CD4-positive, alpha-beta T cell (primary cell): ENCODE measurements at regions not wholly inside any gene's neighbourhood (a gene's known extent, or its start where the extent isn't known, plus 50 kb on each side); places are given as distances from the start of the nearest gene placed in this dataset.
"Not testable (repeated sequence)": the region's sequence is repeated elsewhere in the genome, so short reads cannot be mapped to it uniquely, and the experiment has no call there.

Experiments used
- ATAC-seq: fragments of 200-7000 bp; cut with Tn5 transposase; one replicate; pipeline ENCODE4 v1.10.0; 2022; ENCODE audit warnings: mild to moderate bottlenecking; ENCODE audit not compliant: poor library complexity
- CTCF ChIA-PET: fragments of 350-600 bp; sonication (Branson Sonifier 250); formaldehyde crosslinking; loops from one replicate; lab custom pipeline; 2021; ENCODE audit warnings: antibody characterized with exemption, inconsistent platforms; lab: Charles Lee
- POLR2A ChIA-PET: fragments of 350-600 bp; sonication (Branson Sonifier 250); formaldehyde crosslinking; loops from one replicate; lab custom pipeline; 2021; ENCODE audit warnings: antibody characterized with exemption, inconsistent platforms; lab: Charles Lee
- DNase-seq, 14 experiments: peaks; one replicate each; pipeline ENCODE4 v3.0.0-alpha.2; 2013 to 2020; ENCODE audit warnings: mixed read lengths in 2 of 14
- H3K27ac ChIP-seq, 2 donors: one replicate each; pipeline versions ENCODE4 v1.5.1 to v1.7.0; 2013; ENCODE audit warnings: low read length in 2 of 2, low read depth in 1 of 2, mild to moderate bottlenecking in 1 of 2
- H3K27me3 ChIP-seq, 2 experiments: 1 replicate in 1 of 2; 2 replicates in 1 of 2; pipeline versions ENCODE4 v1.6.1 to v1.7.0; 2013; ENCODE audit warnings: low read length in 2 of 2, control low read depth in 1 of 2, mild to moderate bottlenecking in 1 of 2, moderate library complexity in 1 of 2; ENCODE audit not compliant: insufficient read depth in 2 of 2, control insufficient read depth in 1 of 2
- H3K36me3 ChIP-seq: one replicate; pipeline ENCODE4 v1.6.1; 2013; ENCODE audit warnings: low read length, control low read depth; ENCODE audit not compliant: insufficient read depth
- H3K4me1 ChIP-seq: one replicate; pipeline ENCODE4 v1.6.1; 2013; ENCODE audit warnings: low read length, control low read depth; ENCODE audit not compliant: insufficient read depth
- H3K4me3 ChIP-seq: one replicate; pipeline ENCODE4 v1.5.1; 2013; ENCODE audit warnings: mild to moderate bottlenecking, low read length, moderate library complexity
- H3K9me3 ChIP-seq, 2 experiments: 1 replicate in 1 of 2; 2 replicates in 1 of 2; pipeline versions ENCODE4 v1.6.1 to v1.7.0; 2013; ENCODE audit warnings: low read length in 2 of 2, mild to moderate bottlenecking in 2 of 2, control low read depth in 1 of 2, moderate library complexity in 1 of 2; ENCODE audit not compliant: control insufficient read depth in 1 of 2, insufficient read depth in 1 of 2
- H3K27ac Mint-ChIP-seq: one replicate; pipeline ENCODE4 v1.8.0; 2020; ENCODE audit warnings: mixed read lengths
- H3K27me3 Mint-ChIP-seq: one replicate; pipeline ENCODE4 v1.8.0; 2021; ENCODE audit warnings: mixed read lengths
- H3K36me3 Mint-ChIP-seq: one replicate; pipeline ENCODE4 v1.8.0; 2021; ENCODE audit warnings: low read depth, mixed read lengths
- H3K4me1 Mint-ChIP-seq: one replicate; pipeline ENCODE4 v1.8.0; 2021; ENCODE audit warnings: low read depth, mixed read lengths
- H3K4me3 Mint-ChIP-seq: one replicate; pipeline ENCODE4 v1.8.0; 2020; ENCODE audit warnings: mild to moderate bottlenecking, mixed read lengths
- H3K9me3 Mint-ChIP-seq: one replicate; pipeline ENCODE4 v1.8.0; 2020; ENCODE audit warnings: mixed read lengths
- CTCF ChIP-seq: fragments of 200-600 bp; IDR thresholded peaks from one replicate; pipeline ENCODE4 v1.8.0; 2022; ENCODE audit warnings: antibody characterized with exemption, mild to moderate bottlenecking
- intact Hi-C, 2 experiments: fragments of 100-400 bp; cut with DNase I in 1 of 2; cut with micrococcal nuclease in 1 of 2; formaldehyde crosslinking; loops; one replicate each; pipeline versions ENCODE4 v1.15.1 to v1.9.0; 2023 to 2025; cut with DNase I, micrococcal nuclease

DNA sequence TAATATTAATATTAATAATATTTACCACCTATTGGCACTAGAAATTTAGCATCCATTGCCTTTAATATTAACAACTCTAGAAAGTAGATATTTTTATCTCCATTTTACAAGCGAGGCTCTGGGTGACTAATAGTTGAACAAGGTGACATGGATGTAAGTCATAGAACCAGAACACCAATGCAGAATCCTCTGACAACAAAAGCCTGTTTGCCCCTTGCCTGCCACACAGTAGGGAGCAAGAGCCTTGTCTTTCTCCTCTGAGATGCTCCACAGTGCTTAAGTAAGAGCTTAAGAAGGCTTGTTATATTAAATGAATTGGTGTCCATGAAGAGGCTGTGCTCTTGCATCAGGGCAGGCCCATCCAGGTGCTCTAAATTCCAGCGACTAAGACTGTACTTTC, 51.2 kb upstream of the LBX1 start:
- Histone ChIP-seq H3K4me3 (no peak overlapping the region), H3K4me1 (peaks cover 9% of the 10 kb centered on the region), H3K9me3 (peaks cover 0 to 3% of the 10 kb centered on the region in 2 experiments), H3K27me3 (peaks cover 22 to 39% of the 10 kb centered on the region in 2 experiments), H3K27ac (no peak overlapping the region), H3K36me3 (no peaks in the 10 kb centered on the region)
- Mint-ChIP-seq H3K9me3 (no peaks in the 10 kb centered on the region), H3K4me3 (no peak overlapping the region), H3K4me1 (peaks cover 13% of the 10 kb centered on the region), H3K36me3 (no peaks in the 10 kb centered on the region), H3K27me3 (peaks cover 51% of the 10 kb centered on the region), H3K27ac (no peak overlapping the region)
- no peak for DNase-seq
- no peak for TF ChIP-seq CTCF
- ChIA-PET CTCF (no interaction called here), POLR2A (no interaction called here)
- ATAC-seq = no peak
- intact Hi-C loops = no loop called here

DNA sequence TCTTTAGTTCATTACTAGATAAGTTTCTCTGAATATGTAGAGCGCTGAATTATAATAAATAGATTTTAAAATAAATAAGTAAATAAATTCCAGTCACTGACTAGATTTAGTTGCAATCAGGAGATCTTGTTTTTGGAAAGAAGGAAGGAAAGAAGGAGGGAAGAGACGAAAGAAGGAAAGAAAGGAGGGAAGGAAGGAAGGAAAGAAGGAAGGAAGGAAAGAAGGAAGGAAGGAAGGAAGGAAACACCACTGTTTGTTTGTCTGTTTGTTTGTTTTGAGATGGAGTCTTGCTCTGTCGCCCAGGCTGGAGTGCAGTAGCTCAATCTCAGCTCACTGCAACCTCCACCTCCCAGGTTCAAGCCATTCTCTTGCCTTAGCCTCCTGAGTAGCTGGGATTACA, 51.7 kb upstream of the LBX1 start:
- Mint-ChIP-seq H3K27me3 (peaks cover 55% of the 10 kb centered on the region), H3K4me1 (peaks cover 13% of the 10 kb centered on the region)
- Histone ChIP-seq H3K27me3 (peaks cover 24 to 43% of the 10 kb centered on the region in 2 experiments), H3K4me1 (peaks cover 10% of the 10 kb centered on the region)
- ATAC-seq, POLR2A ChIA-PET, CTCF ChIA-PET, H3K36me3 Mint-ChIP-seq, H3K36me3 ChIP-seq, H3K9me3 ChIP-seq, H3K27ac ChIP-seq, H3K27ac Mint-ChIP-seq, H3K9me3 Mint-ChIP-seq, H3K4me3 Mint-ChIP-seq, DNase-seq, intact Hi-C loops, H3K4me3 ChIP-seq: not testable (repeated sequence)

DNA sequence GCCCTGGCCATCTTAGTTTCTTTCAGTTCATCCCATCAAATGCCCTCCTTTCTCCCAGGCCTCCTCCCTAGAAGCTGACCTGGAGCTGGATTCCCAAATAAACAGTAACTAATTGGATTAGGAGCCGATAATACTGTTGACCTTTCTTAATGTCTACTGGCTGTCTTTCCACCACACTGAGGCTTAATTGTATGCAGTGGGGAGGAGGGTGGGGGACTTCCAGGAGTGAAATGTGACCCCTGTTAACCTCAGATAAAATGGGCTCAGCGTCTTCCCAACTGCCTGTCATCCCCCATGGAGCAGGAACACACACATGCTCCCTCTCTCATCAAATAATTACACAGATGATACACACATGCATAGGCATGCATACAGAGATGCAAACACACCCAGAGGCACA, 53.7 kb upstream of the LBX1 start:
- Histone ChIP-seq H3K9me3 (peaks cover 0 to 8% of the 10 kb centered on the region in 2 experiments), H3K4me1 (peaks cover 10% of the 10 kb centered on the region), H3K36me3 (no peaks in the 10 kb centered on the region), H3K27ac (no peak overlapping the region), H3K27me3 (peaks cover 36 to 63% of the 10 kb centered on the region in 2 experiments), H3K4me3 (no peak overlapping the region)
- no peak overlapping the region for H3K27ac Mint-ChIP-seq
- ATAC-seq (no peak), DNase-seq (no peak)
- ChIA-PET POLR2A (no interaction called here), CTCF (no interaction called here)
- no peaks in the 10 kb centered on the region for H3K9me3 Mint-ChIP-seq
- peaks cover 13% of the 10 kb centered on the region for H3K4me1 Mint-ChIP-seq
- no peak overlapping the region for H3K4me3 Mint-ChIP-seq
- no peaks in the 10 kb centered on the region for H3K36me3 Mint-ChIP-seq
- no peak for TF ChIP-seq CTCF
- intact Hi-C loops = no loop called here
- H3K27me3 Mint-ChIP-seq = peaks cover 75% of the 10 kb centered on the region

DNA sequence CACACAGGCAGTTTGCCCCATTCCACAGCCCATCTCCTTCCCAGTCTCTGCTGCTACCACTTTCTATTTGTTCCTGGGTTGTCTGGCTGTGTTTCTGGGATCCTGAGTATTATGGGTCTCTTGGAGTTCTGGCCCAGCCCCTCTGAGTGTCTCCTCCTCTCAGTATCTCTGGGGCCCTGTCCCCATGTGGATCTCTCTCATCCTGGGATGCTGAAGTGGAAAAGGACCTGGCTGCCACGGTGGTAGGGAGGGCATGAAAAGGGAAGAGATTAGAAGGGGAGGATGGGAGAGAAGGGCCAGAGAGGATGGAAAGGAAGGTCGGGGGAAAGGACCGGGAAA, 54.5 kb upstream of the LBX1 start:
- no peak overlapping the region for H3K27ac ChIP-seq
- H3K4me3 ChIP-seq = no peak overlapping the region
- H3K9me3 ChIP-seq = peaks cover 0 to 8% of the 10 kb centered on the region in 2 experiments
- H3K27me3 Mint-ChIP-seq = peaks cover 83% of the 10 kb centered on the region
- no peak for TF ChIP-seq CTCF
- DNase-seq = no peak
- H3K4me1 ChIP-seq = peaks cover 10% of the 10 kb centered on the region
- H3K4me3 Mint-ChIP-seq = no peak overlapping the region
- H3K27me3 ChIP-seq = peaks cover 40 to 71% of the 10 kb centered on the region in 2 experiments
- ATAC-seq = no peak
- intact Hi-C loops = no loop called here
- H3K4me1 Mint-ChIP-seq = peaks cover 13% of the 10 kb centered on the region
- ChIA-PET CTCF (no interaction called here), POLR2A (no interaction called here)
- no peak overlapping the region for H3K27ac Mint-ChIP-seq
- no peaks in the 10 kb centered on the region for H3K9me3 Mint-ChIP-seq
- H3K36me3 Mint-ChIP-seq = no peaks in the 10 kb centered on the region
- no peaks in the 10 kb centered on the region for H3K36me3 ChIP-seq
